GM21367 (cell line): ENCODE measurements at regions not wholly inside any gene's neighbourhood (a gene's known extent, or its start where the extent isn't known, plus 50 kb on each side); places are given as distances from the start of the nearest gene placed in this dataset.

ENCODE experiments used
- ATAC-seq: cut with Tn5 transposase; IDR thresholded peaks from one replicate; pipeline ENCODE4 v1.9.1; 2021; ENCODE audit not compliant: unreplicated experiment

DNA sequence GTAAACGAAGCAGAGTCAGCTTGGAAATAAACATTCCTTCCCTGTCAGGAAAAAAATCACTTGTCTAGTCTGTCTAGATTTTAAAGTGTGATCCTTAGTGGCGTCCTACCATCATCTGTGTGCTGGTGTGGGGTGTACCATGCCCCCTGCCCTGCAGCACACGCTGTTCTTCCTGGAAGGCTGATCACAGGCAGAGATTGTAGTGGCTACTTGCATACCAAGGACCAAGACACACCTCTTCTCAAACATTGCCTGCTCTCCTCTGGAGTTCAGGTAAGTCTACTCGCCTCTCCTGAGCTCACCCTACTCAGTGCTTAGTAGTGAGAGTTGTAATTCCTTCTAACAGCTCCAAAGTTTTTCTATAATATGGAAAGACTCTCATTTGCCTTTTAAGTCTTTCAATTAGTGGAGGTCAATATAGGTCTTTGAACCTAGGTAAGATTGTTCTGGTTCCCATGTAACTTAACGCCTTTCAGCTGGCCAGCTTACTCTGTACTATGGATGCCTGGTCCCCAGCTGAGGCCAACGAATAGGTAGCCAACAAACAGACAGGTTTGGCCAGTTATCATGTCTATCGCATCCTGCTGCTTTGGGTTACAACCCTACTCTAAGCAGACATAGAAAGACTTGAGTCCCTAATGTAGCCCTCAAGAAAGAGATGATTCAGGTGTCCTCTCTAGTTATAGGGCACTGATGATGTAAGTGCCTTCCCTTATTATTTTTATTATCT is 55.4 kb downstream of the XCL1 start:
- no peak for ATAC-seq

DNA sequence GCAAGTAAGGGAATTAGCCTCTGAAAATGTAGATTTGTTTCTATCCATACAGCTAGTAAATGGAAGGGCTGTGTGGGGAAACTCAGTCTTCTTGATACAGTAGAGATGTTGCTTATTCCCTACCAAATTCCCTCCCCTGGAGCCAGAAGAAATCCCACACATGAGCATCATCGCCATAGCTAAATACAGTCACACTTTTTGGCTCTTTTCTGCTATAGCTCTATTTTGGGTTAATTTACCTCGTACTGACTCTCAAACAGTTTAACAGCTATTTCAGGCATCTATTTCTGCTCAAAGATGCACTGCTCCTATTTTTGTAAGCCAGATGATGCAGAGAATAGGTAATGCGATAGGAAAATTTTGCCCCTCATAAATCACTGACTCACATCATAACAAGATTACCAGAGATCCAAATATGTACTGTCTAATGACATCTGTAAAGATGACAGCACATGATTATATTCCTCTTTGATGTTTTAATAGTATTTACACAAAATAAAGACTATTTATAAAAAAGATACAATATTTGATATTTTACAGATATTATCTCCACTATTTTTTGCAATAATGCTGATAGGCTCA is 58.6 kb downstream of the XCL1 start:
- ATAC-seq = no peak

DNA sequence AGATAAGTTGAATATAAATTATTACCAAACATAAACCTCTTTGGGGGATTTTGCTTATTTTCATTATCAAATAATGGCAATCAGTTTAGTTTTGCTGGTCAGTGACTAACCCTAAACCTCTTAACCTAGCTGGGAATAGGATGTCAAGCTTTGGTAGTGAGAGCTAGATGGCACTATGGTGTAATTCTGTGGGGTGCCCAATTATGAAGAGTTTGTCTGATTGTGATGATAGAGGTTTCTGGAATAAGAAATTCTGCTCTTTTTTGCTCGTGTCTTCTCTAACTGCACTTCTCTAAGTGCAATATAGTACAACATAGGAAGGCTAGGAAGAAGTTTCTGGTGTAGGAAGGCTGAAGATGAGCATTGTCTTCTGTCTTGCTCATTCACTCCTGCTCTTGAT is 59.8 kb downstream of the XCL1 start:
- no peak for ATAC-seq

DNA sequence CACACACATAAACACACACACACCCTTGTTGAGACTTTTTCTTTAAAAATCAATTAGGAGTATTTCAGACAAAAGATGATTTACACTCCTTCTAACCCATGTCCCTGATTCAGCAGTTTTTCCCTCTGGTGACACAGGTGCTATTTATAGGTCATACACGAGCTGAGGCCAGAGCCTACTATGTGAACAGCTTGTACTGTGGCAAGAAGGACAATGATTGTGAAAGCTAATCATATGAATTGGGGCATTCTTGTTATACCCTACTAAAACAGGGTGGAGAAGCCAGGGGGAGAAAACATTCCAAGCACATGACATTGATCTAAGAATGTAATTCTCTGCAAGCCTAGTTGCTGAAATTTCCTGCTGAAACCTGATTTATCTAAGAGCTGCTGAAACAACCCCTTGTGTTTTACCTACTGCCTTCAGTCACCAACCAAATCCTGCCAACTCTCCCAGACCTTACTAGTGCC is 60.3 kb downstream of the XCL1 start:
- ATAC-seq = no peak

DNA sequence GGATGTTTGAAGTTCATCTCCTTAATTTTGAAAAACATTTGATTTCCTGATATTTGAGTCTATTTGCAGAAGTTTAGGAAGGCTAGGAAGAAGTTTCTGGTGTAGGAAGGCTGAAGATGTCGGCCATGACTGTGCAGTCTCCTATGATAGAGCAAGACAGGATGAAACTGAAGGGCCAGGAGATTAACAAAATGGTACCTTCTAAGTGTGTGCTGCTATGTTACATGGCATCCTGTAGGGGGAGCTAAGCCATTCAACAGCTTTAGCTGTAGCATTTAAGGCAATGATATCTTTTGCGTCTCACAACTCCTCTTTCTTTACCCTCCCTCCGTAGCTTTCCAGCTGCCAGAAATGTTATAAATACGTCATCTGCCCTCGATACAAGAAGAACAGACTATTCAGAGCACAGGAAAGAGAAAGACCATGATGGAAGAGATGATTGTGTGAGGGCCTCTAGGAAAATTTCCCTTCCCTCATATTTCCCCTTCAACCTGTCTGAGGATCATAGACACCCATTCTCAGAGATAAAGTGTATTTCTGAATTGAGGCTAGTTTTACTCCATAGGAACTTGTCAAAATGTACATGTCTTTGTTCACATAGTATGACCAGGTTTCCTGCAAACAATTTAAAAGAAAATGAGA is 61.1 kb downstream of the XCL1 start:
- ATAC-seq = peak; percentile 57

DNA sequence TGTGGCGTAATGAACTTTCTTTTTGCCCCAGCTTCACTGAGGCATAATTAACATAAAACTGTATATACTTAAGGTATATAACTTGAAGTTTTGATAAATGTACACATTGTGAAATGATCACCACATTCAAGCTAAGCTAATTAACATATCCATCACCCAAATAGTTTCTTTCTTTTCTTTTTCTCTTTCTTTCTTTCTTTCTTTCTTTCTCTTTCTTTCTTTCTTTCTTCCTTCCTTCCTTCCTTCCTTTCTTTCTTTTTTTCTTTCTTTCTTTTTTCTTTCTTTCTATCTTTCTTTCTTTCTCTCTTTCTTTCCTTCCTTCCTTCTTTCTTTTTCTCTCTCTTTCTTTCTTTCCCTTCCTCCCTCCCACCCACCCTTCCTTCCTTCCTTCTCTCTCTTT is 62.5 kb downstream of the XCL1 start:
- no peak for ATAC-seq

DNA sequence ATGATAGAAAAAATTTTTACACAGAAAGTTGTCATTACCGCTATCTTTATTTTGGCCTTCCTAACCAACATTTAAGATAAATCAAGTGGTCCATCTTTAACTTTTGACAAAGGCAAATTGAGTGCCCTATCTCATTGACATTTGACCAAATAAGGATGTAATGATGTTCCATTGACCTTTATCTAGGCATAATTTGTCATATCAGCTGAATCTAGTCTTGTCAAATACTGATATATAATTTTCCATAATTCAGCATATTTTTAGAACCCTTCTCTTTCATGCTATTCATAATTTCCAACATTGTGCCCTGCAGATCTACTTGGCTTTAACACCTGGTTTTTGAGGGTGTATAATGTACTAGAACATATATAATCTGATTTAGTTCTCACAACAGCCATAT is 63.8 kb downstream of the XCL1 start:
- ATAC-seq = no peak

DNA sequence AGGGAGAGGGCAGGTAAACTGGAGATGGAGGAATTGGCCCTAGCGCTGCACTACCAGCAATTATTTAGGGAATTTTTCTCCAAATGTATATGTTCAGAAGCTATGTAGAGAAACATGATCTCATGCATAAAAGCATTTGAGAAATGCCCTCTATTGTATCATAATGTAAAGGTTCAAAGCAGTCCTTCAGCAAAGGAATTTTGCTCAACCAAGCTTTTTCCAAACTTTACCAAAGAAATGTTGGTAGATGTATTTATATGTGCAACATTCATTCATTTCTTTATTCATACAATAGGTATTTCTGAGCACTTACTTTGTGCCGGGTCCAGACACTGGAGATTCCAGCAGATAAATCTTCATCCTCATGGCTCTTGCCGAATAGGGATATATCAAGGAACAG is 64.4 kb downstream of the XCL1 start:
- ATAC-seq = no peak

DNA sequence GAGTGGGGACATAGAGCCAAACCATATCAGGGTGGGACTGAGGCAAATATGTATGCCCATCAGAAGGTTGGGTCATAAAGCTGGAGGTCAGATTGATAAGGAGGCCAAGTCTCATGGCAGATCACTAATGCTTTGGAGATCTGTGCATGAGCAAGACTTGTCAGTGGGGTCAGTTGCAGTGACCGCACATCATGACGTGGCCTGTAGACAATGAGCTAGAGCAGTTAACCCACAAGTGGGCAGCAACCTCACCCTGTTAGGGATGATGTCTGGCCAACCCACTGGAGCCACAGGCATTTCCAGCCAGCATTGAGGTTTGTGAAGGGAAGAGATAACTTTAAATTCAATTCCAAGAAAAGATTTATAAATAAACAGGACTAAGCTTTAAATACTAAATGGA is 66.7 kb downstream of the XCL1 start:
- ATAC-seq = no peak
